ENCODE measurements at regions not wholly inside any gene's neighbourhood (a gene's known extent, or its start where the extent isn't known, plus 50 kb on each side); places are given as distances from the start of the nearest gene placed in this dataset.

GRCh38 chr6:166745801-166746668, 119.0 kb upstream of the RPS6KA2 start:
- ATAC-seq = peak; percentile 64
- H3K4me2 ChIP-seq (ENCODE audit: low read depth, low read length) = no peak overlapping the region
- intact Hi-C loops (cut with micrococcal nuclease; ENCODE audit: unreplicated experiment) = no loop called here
- TF ChIP-seq TP53 (CRISPR knock-in tag; conservative IDR thresholded peaks at IDR 0.05) = no peak
- H3K9ac ChIP-seq (ENCODE audit: insufficient read depth, low read depth, low read length) = no peak overlapping the region
- no peak overlapping the region for H3K4me3 ChIP-seq (replicated peaks in 1 of 3; ENCODE audit: insufficient read depth in 1 of 3, low read depth in 2 of 3, low read length in 3 of 3)
- WGBS (ENCODE audit: low lambda C conversion rate) = 53% methylated on average over 16 of the region's 16 CpGs
- no peak overlapping the region for H3K27ac ChIP-seq (ENCODE audit: extremely low read length, insufficient read depth, low read length)
- CTCF ChIA-PET (ENCODE audit: low intra/inter-chr PET ratio, low total read pairs) = no interaction called here
- no peaks in the 10 kb centered on the region for H3K4me1 ChIP-seq (ENCODE audit: insufficient read depth, low read length)
- POLR2A ChIA-PET = no interaction called here
- no peaks in the 10 kb centered on the region for H3K9me3 ChIP-seq (ENCODE audit: low read length)
- DNase-seq (ENCODE audit: low spot score) = no peak
- no TSS peak for BruUV-seq (replicated peaks)
- no peak for FAIRE-seq
- H4K20me1 ChIP-seq (ENCODE audit: insufficient read depth, low read length) = no peaks in the 10 kb centered on the region
- H2AFZ ChIP-seq (ENCODE audit: low read length) = no peak overlapping the region
- H3K36me3 ChIP-seq (replicated peaks in 1 of 2; ENCODE audit: control insufficient read depth in 1 of 2, insufficient read depth in 2 of 2, low read length in 2 of 2) = no peaks in the 10 kb centered on the region
- H3K79me2 ChIP-seq (ENCODE audit: insufficient read depth, low read length) = no peaks in the 10 kb centered on the region
- H3K27me3 ChIP-seq (ENCODE audit: control insufficient read depth in 1 of 2, insufficient read depth in 2 of 2, low read length in 2 of 2) = peaks cover 4 to 53% of the 10 kb centered on the region in 2 experiments; a peak in 4 of 5 replicates
- in situ Hi-C loops (cut with HindIII; ENCODE audit: extremely low pct_ligation_motif_present, low pct_unique_long_range_greater_than_20kb) = no loop called here

DNA sequence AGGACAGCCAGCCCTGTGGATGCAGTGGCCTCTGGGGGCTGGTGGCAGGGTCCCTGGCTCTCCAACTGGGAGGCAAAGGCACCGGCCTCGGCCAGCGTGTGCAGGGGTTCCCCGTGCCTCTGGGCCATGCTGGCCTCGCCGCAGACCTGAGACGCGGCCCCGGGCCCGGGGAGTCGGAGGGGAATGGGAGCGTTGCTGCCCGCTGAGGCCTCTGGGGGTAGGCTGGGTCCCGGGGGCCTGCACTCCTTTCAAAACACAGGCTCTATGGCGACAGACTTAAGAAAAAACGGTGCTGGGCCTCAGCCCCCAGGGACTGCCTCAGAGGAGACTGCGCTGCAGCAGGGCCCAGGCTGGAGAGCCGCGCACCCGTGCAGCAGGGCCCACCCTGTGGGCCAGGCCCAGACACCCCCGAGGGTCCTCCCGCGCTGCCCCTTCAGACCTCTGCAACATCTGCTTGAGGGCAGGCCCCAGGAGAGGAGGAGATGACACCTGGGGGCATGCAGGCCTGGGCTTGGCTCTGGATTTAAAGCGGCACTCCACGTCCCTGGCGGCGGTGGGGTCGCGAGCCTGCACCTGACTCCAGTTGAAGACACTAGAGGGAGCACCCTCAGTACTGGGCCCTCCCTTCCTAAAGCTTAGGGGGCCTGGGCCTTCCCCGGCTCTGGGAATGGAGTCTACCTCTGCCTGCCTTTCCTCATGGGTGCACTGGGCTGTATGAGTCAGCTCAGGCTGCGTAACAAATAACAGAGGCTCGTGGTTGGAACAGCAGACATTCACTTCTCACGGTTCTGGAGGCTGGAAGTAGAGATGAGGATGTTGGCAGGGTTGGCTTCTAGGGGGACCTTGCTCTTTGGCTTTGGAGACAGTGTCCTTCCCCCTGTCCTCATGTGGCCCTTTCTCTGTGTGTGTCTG, 117.4 kb upstream of the RPS6KA2 start:
- FAIRE-seq (no peak), DNase-seq (ENCODE audit: low spot score) (no peak), ATAC-seq (no peak)
- Histone ChIP-seq H3K9ac (ENCODE audit: insufficient read depth, low read depth, low read length) (no peak overlapping the region), H3K79me2 (ENCODE audit: insufficient read depth, low read length) (no peaks in the 10 kb centered on the region), H3K4me2 (ENCODE audit: low read depth, low read length) (no peak overlapping the region), H3K36me3 (replicated peaks in 1 of 2; ENCODE audit: control insufficient read depth in 1 of 2, insufficient read depth in 2 of 2, low read length in 2 of 2) (no peaks in the 10 kb centered on the region), H3K4me3 (replicated peaks in 1 of 3; ENCODE audit: insufficient read depth in 1 of 3, low read depth in 2 of 3, low read length in 3 of 3) (no peak overlapping the region), H2AFZ (ENCODE audit: low read length) (no peak overlapping the region), H3K9me3 (ENCODE audit: low read length) (no peaks in the 10 kb centered on the region), H3K27me3 (ENCODE audit: control insufficient read depth in 1 of 2, insufficient read depth in 2 of 2, low read length in 2 of 2) (peaks cover 2 to 61% of the 10 kb centered on the region in 2 experiments; a peak in 4 of 5 replicates), H4K20me1 (ENCODE audit: insufficient read depth, low read length) (no peaks in the 10 kb centered on the region), H3K4me1 (ENCODE audit: insufficient read depth, low read length) (no peaks in the 10 kb centered on the region), H3K27ac (ENCODE audit: extremely low read length, insufficient read depth, low read length) (no peak overlapping the region)
- in situ Hi-C loops (cut with HindIII; ENCODE audit: extremely low pct_ligation_motif_present, low pct_unique_long_range_greater_than_20kb) = no loop called here
- CTCF ChIA-PET (ENCODE audit: low intra/inter-chr PET ratio, low total read pairs) = no interaction called here
- 58% methylated on average over 21 of the region's 33 CpGs for WGBS (ENCODE audit: low lambda C conversion rate)
- POLR2A ChIA-PET = no interaction called here
- intact Hi-C loops (cut with micrococcal nuclease; ENCODE audit: unreplicated experiment) = no loop called here
- BruUV-seq (replicated peaks) = no TSS peak
- no peak for TF ChIP-seq ZNF318 (CRISPR knock-in tag; IDR thresholded peaks at IDR 0.05)
- TF ChIP-seq SMAD1 (CRISPR knock-in tag; IDR thresholded peaks at IDR 0.05; ENCODE audit: borderline replicate concordance, low read depth) = no peak
- TF ChIP-seq ZFP82 (CRISPR knock-in tag; IDR thresholded peaks at IDR 0.05; ENCODE audit: borderline replicate concordance) = no peak
- TF ChIP-seq ZNF777 (CRISPR knock-in tag; IDR thresholded peaks at IDR 0.05) = no peak
- no peak for TF ChIP-seq ZNF10 (CRISPR knock-in tag; IDR thresholded peaks at IDR 0.05; ENCODE audit: borderline replicate concordance, low read depth)

Data from HepG2 (cell line).